LNCAP (cell line): ENCODE measurements at regions not wholly inside any gene's neighbourhood (a gene's known extent, or its start where the extent isn't known, plus 50 kb on each side); places are given as distances from the start of the nearest gene placed in this dataset.
A peak's percentile ranks its signal among the peaks of the same experiment; 100 is the strongest.

Experiments used
- TF ChIP-seq, protein P1 (sequence below): fragments of 450-650 bp; IDR thresholded peaks from 2 replicates; pipeline ENCODE4 v1.5.1; 2017; ENCODE audit warnings: mild to moderate bottlenecking

DNA sequence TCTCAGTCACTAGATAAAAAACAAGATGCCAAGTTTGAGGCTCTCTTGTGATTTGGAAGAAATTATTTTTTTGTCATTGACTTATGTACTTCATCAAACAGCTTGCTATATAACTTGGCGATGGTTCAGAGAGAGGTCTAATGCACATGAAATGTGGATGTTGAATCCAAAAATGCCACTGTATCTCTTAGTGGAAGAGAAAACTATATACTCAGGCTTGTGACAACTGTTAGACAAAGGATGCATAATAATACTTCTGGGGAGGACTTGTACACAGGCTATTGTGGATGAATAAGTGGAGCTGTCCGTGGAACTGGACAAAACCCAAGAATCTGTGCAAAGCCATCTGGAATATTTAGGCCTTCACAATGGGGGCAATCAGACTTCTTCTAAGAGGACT is 162.9 kb upstream of the NMUR2 start:
- TF ChIP-seq, protein P1, sequence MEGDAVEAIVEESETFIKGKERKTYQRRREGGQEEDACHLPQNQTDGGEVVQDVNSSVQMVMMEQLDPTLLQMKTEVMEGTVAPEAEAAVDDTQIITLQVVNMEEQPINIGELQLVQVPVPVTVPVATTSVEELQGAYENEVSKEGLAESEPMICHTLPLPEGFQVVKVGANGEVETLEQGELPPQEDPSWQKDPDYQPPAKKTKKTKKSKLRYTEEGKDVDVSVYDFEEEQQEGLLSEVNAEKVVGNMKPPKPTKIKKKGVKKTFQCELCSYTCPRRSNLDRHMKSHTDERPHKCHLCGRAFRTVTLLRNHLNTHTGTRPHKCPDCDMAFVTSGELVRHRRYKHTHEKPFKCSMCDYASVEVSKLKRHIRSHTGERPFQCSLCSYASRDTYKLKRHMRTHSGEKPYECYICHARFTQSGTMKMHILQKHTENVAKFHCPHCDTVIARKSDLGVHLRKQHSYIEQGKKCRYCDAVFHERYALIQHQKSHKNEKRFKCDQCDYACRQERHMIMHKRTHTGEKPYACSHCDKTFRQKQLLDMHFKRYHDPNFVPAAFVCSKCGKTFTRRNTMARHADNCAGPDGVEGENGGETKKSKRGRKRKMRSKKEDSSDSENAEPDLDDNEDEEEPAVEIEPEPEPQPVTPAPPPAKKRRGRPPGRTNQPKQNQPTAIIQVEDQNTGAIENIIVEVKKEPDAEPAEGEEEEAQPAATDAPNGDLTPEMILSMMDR = no peak

DNA sequence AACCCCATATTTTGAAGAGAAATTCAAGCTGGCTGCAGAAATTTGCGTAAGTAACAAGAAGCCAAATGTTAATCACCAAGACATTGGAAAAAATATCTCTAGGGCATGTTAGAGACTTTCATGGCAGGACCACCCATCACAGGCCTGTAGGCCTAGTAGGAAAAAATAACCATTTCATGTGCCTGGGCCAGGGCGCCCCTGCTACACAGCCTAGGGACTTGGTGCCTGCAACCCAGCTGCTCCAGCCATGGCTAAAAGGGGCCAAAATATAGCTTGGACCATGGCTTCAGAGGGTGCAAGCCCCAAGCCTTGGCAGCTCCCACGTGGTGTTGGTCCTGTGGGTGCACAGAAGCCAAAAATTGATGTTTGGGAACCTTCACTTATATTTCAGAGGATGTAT is 167.7 kb upstream of the NMUR2 start:
- TF ChIP-seq, protein P1 = no peak

DNA sequence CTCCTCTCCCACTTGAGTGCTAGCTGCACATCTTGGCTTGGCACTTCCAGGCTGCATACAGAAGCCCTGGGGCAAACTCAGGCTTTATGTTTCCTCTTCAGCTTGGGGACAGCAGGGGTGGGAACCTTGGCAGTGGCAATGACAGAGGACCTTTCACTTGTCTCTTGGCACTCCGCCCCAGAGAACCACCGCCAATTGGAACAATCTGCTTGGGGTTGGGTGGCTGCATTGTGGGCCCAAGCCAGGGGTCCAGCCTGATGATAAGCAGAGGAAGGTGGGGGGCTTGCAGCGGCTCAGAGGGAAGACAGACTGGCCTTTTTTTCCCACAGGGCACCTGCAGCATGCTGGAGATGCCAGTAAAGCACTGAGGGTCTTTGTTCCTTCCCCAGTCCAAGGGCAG is 179.0 kb upstream of the NMUR2 start:
- TF ChIP-seq, protein P1 = no peak

DNA sequence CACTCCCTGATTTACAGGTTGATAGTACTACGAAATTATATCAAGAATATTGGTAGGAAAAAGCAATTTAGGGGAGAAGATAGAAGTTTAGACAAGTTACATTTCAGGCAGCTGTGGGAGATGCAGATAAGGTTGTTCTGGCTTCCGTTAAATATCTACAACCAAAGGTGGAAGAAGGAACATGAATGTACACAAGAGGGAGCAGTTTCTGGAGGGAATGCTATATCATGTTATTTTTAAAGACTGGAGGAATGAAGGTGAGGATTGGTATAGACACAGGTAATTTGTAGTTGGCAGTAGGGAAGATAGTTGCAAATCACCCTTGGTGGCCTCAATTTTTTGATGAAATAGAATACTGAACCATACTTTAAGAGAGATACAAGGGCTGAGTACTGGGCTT is 187.3 kb upstream of the NMUR2 start:
- TF ChIP-seq, protein P1 = 0 out of 2 replicates have a peak, but pooled peaks have one; percentile 11

DNA sequence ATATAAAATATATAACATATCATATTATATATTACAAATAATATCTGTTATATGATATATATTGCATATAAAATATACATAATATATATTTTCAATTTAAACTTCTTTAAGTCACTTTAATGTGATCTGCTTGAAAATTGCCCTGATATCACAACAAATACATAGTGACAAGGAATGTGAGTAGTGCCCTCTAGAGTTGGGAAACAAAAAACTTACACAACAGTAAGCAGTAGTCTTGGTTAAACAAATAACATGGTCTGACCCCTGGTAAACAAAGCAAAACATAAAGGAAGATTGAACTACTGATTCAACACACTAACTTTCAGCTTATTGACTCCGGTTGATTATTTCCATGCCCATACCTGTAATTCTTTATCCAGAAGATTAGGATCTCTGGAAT is 188.3 kb upstream of the NMUR2 start:
- TF ChIP-seq, protein P1 = 0 out of 2 replicates have a peak, but pooled peaks have one; percentile 23

DNA sequence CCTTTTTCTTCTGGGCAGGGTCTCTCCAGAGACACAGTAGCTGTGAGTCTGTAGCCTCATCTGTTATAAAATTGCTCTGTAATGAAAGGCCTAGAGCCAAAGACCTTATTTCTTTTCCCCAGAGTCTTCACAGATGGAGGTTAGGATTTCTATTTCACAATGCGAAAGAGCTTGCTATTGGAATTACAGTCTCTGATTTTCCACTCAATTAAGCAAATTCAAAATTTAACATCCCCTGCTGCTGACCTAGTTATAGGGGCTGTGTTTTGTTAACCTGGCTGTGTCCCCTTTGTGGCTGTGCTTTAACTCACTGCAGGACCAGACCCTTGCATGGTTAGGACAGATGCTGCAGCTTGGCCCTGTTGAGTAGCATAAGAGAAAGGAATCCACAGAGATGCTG is 190.3 kb upstream of the NMUR2 start:
- TF ChIP-seq, protein P1 = no peak

DNA sequence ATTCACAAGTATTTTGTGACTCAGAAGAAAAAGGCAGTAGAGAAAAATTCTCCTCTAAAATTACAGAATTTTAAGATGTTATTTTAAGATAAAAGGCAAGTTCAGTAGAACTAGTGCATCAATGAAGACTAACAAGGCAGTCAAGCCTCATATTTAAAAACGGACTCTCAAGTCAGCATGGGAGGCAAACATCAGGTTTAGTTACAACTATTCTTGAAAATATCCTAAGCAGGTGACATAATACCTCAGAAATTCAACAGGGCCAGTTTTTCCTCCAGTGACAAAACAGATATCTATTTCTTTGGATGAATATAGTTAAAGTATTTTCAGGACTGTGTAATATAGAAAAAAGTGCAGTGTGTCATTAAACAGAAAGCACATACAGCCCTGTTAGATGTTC is 194.0 kb upstream of the NMUR2 start:
- TF ChIP-seq, protein P1 = no peak
